Stimulated activated effector memory CD8-positive, alpha-beta T cell treated with anti-CD3 and anti-CD28 coated beads, Interleukin-12 subunit alpha, Interleukin-12 subunit beta, amount 100 ng/mL, for 72 hours (primary cell): ENCODE measurements at regions not wholly inside any gene's neighbourhood (a gene's known extent, or its start where the extent isn't known, plus 50 kb on each side); places are given as distances from the start of the nearest gene placed in this dataset.
"Not testable (repeated sequence)": the region's sequence is repeated elsewhere in the genome, so short reads cannot be mapped to it uniquely, and the experiment has no call there.

Experiments
- ATAC-seq: fragments of 150-1000 bp; cut with Tn5 transposase; 2 replicates; pipeline ENCODE4 v1.10.0; 2021
- DNase-seq, 2 donors: peaks; one replicate each; pipeline ENCODE4 v3.0.0; 2021 to 2022; ENCODE audit warnings: low spot score in 2 of 2
- H3K27ac Mint-ChIP-seq: one replicate; pipeline ENCODE4 v1.8.0; 2022; ENCODE audit warnings: mild to moderate bottlenecking, mixed read lengths
- H3K36me3 Mint-ChIP-seq: one replicate; pipeline ENCODE4 v1.8.0; 2022; ENCODE audit warnings: mild to moderate bottlenecking, mixed read lengths
- H3K4me1 Mint-ChIP-seq: one replicate; pipeline ENCODE4 v1.8.0; 2022; ENCODE audit warnings: mixed read lengths
- H3K4me3 Mint-ChIP-seq: one replicate; pipeline ENCODE4 v1.8.0; 2022; ENCODE audit warnings: mild to moderate bottlenecking, mixed read lengths
- H3K9me3 Mint-ChIP-seq: one replicate; pipeline ENCODE4 v1.8.0; 2022; ENCODE audit warnings: mixed read lengths

DNA sequence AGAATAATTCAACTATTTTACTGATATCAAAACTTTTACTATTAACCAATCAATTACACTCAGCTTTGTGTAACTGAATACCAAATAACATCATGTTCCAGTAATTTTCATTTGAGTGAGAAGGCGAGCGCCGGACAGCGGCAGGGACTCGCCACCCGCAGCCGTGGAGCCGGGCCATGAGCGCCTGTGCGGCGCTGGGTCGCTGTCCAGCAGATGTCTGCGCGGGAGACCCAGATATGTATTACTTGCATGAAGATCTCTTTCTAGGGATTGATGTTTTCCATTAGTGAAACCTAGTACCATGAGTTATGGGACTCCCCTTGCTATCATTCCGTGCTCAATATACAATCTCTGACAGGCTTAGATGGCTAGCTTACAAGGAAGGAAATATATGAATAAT, 245.1 kb upstream of the PRSS16 start:
- no peak overlapping the region for H3K27ac Mint-ChIP-seq
- H3K9me3 Mint-ChIP-seq = no peaks in the 10 kb centered on the region
- H3K4me3 Mint-ChIP-seq = no peak overlapping the region
- no peaks in the 10 kb centered on the region for H3K36me3 Mint-ChIP-seq
- H3K4me1 Mint-ChIP-seq = no peaks in the 10 kb centered on the region
- ATAC-seq = no peak
- DNase-seq = no peak

DNA sequence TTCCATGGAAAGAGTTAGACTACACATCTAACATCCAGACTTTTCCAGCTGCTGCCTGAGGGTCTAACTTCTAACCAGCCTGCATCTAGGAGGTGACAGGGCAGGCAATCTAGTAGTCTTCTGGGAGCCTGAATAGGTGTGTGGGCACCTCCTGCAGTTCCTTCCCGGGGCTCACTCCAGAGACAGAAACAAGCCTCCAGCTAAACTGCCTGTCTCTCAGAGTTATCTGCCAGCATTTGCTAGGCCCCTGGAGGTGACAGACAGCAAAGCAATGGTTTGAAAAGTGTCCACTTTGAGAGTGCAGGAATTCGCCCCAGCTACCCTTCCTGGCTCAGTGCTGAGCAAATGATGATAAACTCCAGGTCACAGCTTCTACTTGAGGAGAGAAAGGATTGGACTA, 240.5 kb upstream of the PRSS16 start:
- ATAC-seq = no peak
- H3K4me1 Mint-ChIP-seq = no peaks in the 10 kb centered on the region
- peaks cover 4% of the 10 kb centered on the region for H3K9me3 Mint-ChIP-seq
- no peak for DNase-seq
- no peaks in the 10 kb centered on the region for H3K36me3 Mint-ChIP-seq
- no peak overlapping the region for H3K4me3 Mint-ChIP-seq
- H3K27ac Mint-ChIP-seq = no peak overlapping the region

DNA sequence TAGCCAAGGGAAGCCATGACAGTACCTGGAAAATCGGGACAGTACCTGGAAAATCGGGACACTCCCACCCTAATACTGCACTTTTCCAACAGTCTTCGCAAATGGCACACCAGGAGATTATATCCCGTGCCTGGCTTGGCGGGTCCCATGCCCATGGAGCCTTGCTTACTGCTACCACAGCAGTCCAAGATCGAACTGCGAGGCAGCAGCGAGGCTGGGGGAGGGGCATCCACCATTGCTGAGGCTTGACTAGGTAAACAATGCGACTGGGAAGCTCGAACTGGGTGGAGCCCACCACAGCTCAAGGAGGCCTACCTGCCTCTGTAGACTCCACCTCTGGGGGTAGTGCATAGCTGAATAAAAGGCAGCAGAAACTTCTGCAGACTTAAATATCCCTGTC, 238.9 kb upstream of the PRSS16 start:
- DNase-seq, H3K27ac Mint-ChIP-seq, ATAC-seq, H3K4me3 Mint-ChIP-seq, H3K9me3 Mint-ChIP-seq, H3K36me3 Mint-ChIP-seq, H3K4me1 Mint-ChIP-seq: not testable (repeated sequence)

DNA sequence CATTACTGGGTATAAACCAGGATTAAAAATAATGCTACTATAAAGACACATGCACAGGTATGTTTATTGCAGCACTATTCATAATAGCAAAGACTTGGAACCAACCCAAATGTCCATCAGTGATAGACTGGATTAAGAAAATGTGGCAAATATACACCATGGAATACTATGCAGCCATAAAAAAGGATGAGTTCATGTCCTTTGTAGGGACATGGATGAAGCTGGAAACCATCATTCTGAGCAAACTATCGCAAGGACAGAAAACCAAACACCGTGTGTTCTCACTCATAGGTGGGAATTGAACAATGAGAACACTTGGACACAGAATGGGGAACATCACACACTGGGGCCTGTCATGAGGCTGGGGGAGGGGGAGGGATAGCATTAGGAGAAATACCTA, 233.4 kb upstream of the PRSS16 start:
- H3K27ac Mint-ChIP-seq, DNase-seq, H3K4me1 Mint-ChIP-seq, H3K4me3 Mint-ChIP-seq, ATAC-seq, H3K36me3 Mint-ChIP-seq: not testable (repeated sequence)
- H3K9me3 Mint-ChIP-seq = peaks cover 11% of the 10 kb centered on the region

DNA sequence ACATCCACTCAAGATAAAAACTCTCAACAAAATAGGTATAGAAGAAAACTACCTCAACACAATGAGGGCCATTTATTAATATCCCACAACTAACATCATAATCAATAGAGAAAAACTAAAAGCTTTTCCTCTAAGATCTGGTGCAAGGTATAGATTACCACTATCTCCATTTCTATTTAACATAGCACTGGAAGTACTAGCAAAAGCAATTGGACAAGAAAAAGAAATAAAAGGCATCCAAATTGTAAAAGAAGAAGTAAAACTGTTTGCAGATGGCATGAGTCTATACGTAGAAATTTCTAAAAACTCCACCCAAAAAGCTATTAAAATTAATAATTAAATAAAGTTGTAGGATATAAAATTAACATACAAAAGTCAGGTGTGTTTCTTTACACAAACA, 230.8 kb upstream of the PRSS16 start:
- Mint-ChIP-seq H3K27ac (no peak overlapping the region), H3K9me3 (peaks cover 7% of the 10 kb centered on the region), H3K4me3 (no peak overlapping the region), H3K4me1 (peaks cover 12% of the 10 kb centered on the region), H3K36me3 (peaks cover 9% of the 10 kb centered on the region)
- ATAC-seq = no peak
- no peak for DNase-seq

DNA sequence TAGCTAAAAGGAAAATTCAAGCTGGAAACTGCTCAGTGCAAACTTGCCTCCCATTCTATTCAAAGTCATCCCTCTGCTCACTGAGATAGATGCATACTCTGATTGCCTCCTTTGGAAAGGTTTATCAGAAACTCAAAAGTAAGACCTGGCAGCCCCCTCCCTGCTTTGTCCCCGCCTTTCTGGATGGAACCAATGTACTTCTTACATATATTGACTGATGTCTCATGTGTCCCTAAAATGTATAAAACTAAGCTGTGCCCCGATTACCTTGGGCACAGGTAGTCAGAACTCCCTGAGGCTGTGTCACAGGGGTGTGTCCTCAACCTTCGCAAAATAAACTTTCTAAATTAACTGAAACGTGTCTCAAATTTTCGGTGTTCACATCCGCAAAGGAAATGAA, 229.1 kb upstream of the PRSS16 start:
- H3K36me3 Mint-ChIP-seq, H3K9me3 Mint-ChIP-seq, H3K4me3 Mint-ChIP-seq, DNase-seq, ATAC-seq, H3K27ac Mint-ChIP-seq: not testable (repeated sequence)
- peaks cover 12% of the 10 kb centered on the region for H3K4me1 Mint-ChIP-seq

DNA sequence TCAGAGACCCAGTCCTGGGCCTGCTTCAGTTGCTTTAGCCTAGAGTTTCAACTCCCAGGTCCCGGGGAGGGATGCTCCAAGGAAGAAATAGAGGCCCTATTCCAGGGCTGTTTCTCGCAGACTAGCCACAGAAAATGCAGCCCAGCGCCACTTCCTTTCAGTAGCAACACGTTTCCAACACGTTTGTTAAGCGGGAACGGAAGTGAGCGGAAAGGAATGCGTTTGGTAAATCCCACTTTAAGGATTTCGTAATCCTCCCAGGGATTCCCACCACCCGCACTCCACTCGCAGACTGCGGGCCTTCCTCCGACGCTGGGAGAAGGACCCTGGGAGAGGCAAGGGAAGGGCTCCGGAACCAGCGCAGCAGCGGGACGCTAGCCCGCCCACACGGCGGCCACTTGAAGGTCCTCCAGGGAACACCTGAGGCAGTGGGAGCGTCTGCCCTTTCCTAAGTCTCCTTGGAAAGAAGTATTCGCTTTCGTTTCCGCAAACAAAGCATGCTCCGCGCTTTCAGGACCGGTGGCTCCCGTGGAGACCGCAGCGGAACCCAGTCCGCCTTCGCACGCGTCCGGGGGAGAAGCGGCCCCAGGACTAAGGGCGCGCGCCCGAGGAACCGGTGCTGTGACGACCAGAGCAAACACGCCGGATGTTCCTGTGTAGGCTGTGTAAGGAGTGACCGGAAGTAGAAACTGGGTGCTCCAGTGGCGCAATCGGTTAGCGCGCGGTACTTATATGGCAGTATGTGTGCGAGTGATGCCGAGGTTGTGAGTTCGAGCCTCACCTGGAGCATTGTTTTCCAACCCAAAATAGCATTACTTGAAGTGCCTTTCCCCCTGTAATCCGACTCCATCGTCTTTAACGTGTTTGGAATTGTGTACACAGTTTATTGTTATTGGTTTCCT, 227.6 kb upstream of the PRSS16 start:
- Mint-ChIP-seq H3K9me3 (peaks cover 5% of the 10 kb centered on the region), H3K36me3 (peaks cover 9% of the 10 kb centered on the region), H3K4me3 (peak overlapping the region; percentile 71), H3K4me1 (peaks cover 12% of the 10 kb centered on the region), H3K27ac (peak overlapping the region; percentile 61)
- DNase-seq (peak; percentile 17 to 71), ATAC-seq (peak; percentile 86)

DNA sequence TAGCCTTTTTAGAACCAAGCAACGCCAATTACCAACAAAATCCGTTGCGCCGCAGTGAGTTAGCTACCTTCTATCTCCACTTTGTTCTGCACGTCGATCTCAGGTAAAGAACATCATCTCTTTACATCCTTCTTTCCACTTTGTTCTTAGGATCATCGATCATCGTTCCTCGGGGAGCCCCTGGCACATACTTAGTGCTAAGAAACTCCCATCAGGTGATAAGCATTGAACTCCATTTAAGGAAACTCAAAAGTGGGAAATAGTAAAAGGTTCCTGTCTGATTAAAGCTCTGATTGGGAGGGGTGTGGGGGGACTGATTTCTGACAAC, 227.0 kb upstream of the PRSS16 start:
- Mint-ChIP-seq H3K4me1 (peaks cover 12% of the 10 kb centered on the region), H3K4me3 (peak overlapping the region; percentile 71), H3K9me3 (no peaks in the 10 kb centered on the region), H3K36me3 (peaks cover 9% of the 10 kb centered on the region), H3K27ac (peak overlapping the region; percentile 61)
- no peak for ATAC-seq
- DNase-seq = no peak

DNA sequence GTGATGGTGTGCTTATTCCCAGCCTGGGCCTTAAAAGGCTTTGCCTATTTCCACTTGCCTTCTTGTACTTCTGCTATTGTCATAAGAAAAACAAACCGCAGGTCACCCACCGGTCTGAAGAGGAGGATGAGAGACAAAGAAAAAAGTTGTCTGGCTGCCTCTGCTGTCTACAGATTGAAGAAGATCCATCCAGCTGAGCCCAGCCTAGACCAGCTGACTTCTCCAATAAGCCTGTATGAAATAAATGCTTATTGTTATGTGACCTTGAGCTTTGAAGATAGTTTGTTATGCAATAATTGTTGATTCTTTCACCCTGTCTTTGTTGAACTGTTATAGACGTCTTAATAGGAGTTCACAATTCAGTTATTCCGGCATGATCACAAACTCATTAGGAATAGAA, 223.8 kb upstream of the PRSS16 start:
- DNase-seq = no peak
- peaks cover 9% of the 10 kb centered on the region for H3K36me3 Mint-ChIP-seq
- no peak overlapping the region for H3K4me3 Mint-ChIP-seq
- ATAC-seq = no peak
- H3K4me1 Mint-ChIP-seq = peaks cover 12% of the 10 kb centered on the region
- H3K9me3 Mint-ChIP-seq = no peaks in the 10 kb centered on the region
- no peak overlapping the region for H3K27ac Mint-ChIP-seq

DNA sequence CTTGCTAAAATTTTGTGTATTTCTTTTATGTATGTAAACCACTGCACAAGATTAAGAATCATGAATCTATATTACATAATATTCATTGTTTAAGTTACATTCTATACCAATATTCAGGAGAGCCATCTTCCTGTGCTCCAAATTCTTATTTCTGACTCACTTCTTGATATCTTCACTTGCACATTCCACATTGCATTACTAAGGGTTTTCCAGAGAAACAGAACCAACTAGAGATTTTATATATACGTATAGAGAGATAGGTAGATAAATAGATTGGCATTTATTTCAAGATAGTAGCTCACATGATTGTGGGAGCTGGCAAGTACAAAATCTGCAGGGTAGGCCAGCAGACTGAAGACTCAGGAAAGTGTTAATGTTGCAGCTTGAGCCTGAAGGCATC, 222.2 kb upstream of the PRSS16 start:
- no peak for DNase-seq
- Mint-ChIP-seq H3K36me3 (peaks cover under 1% of the 10 kb centered on the region), H3K4me3 (no peak overlapping the region), H3K27ac (no peak overlapping the region), H3K9me3 (no peaks in the 10 kb centered on the region), H3K4me1 (peaks cover 3% of the 10 kb centered on the region)
- ATAC-seq = no peak

DNA sequence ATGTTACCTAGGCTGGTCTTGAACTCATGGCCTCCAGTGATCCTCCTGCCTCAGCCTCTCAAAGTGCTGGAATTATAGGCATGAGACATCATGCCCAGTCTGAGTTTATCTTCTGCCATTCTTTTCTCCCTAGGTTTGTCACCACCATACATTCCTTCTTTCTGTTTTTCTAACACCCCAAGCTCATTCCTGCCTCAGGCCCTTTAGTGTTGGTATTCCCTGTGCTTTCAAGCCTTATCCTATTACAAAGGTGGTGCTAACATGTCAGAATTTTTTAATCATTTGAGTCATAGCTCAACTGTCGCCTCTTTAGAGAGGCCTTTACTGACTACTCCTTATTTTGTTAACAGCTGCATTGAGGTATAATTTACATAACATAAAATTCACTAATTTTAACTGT, 221.1 kb upstream of the PRSS16 start:
- H3K4me1 Mint-ChIP-seq = no peaks in the 10 kb centered on the region
- DNase-seq (no peak), ATAC-seq (no peak)
- H3K4me3 Mint-ChIP-seq = no peak overlapping the region
- no peak overlapping the region for H3K27ac Mint-ChIP-seq
- no peaks in the 10 kb centered on the region for H3K9me3 Mint-ChIP-seq
- H3K36me3 Mint-ChIP-seq = no peaks in the 10 kb centered on the region

DNA sequence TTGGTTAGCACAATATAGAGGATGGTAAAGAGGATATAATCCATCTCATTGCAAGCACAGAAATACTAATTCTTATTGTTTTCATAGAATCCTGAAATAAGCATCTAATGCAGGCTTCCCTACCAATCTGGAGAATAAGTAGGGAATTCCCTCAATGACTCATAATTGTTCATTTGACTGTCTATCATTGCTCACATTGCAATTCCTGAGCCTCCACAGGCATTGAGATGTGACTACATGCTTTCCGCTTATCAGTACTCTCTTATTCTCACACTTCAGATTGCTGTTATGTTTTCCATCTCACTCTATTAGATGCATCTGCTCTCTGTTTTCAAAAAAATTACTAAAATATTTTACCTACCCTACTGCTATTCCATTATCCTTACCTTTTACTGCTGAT, 216.2 kb upstream of the PRSS16 start:
- no peaks in the 10 kb centered on the region for H3K4me1 Mint-ChIP-seq
- H3K4me3 Mint-ChIP-seq = no peak overlapping the region
- H3K9me3 Mint-ChIP-seq = no peaks in the 10 kb centered on the region
- DNase-seq (no peak), ATAC-seq (no peak)
- H3K27ac Mint-ChIP-seq = no peak overlapping the region
- H3K36me3 Mint-ChIP-seq = no peaks in the 10 kb centered on the region

DNA sequence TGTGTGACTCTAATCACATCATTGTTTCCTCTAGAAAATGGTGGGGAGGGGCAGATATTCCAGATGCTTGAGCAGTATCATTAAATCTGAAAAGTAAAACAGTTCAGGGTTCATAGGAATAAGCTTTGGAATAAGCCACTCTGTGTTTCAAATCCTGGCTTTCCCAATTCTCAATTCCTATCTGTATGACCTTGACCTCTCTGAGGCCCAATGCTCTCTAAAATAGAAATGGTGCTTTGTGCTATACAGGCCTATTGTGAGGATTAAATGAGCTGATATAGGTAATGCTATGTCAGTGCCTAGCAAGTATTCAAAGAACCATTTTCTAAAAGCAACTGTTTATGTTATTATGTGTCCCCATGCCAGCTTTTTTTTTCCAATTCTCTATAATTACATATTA, 209.0 kb upstream of the PRSS16 start:
- no peak overlapping the region for H3K27ac Mint-ChIP-seq
- no peaks in the 10 kb centered on the region for H3K4me1 Mint-ChIP-seq
- ATAC-seq (no peak), DNase-seq (no peak)
- H3K4me3 Mint-ChIP-seq = no peak overlapping the region
- H3K9me3 Mint-ChIP-seq = no peaks in the 10 kb centered on the region
- H3K36me3 Mint-ChIP-seq = no peaks in the 10 kb centered on the region

DNA sequence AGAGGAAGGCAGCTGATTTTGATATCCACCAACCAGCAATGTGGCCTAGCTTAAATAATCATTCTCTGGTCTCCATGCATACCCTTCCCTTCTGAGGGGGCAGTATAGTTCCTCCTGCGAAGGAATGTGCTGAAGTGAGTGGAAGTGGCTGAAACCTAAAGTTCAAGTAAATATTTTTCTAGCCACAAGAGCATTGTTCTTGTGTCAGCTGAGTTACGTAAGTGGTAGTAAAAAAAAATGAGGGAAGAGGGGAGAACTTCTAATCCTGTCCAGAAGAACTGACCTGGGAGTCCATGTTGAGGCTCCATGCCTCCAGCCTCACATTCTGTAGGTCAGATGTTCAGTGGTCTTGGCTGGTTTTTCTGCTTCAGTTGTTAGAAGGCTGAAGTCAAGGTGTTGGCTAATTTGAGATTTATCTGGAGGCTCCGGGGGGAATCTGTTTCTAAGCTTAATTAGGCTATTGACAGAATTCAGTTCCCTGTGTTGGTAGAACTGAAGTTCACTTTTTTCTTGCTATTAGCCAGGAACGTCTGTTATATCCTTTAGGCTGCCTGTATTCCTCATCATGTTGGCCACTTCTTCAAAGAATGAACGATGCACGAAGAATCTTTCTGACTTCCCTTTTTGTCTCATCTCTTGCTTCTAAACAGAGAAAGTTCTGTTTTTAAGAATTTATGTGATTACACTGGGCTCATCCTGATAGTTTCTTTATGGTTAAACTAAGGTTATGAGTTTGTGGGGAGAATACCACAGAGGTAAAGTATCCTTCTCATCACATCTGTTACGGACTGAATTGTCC, 207.1 kb upstream of the PRSS16 start:
- DNase-seq (no peak), ATAC-seq (no peak)
- Mint-ChIP-seq H3K36me3 (no peaks in the 10 kb centered on the region), H3K9me3 (no peaks in the 10 kb centered on the region), H3K4me3 (no peak overlapping the region), H3K27ac (no peak overlapping the region), H3K4me1 (no peaks in the 10 kb centered on the region)

DNA sequence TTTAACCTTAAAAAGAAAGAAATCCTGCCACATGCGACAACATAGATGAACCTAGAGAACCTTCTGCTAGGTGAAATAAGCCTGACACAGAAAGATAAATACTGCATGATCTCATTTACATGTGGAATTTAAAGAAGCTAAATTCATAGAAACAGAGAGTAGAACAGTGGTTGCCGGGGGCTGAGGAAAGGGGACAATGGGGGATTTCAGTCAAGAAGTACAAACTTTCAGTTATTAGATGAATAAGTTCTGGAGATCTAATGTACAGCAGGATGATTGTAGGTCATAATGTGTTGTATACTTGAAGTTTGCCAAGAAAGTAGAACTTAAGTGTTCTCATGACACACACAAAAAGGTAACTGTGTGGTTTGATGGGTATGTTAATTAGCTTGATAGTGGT, 204.3 kb upstream of the PRSS16 start:
- no peaks in the 10 kb centered on the region for H3K9me3 Mint-ChIP-seq
- no peak overlapping the region for H3K27ac Mint-ChIP-seq
- no peaks in the 10 kb centered on the region for H3K4me1 Mint-ChIP-seq
- no peaks in the 10 kb centered on the region for H3K36me3 Mint-ChIP-seq
- H3K4me3 Mint-ChIP-seq = no peak overlapping the region
- DNase-seq = no peak
- ATAC-seq = no peak

DNA sequence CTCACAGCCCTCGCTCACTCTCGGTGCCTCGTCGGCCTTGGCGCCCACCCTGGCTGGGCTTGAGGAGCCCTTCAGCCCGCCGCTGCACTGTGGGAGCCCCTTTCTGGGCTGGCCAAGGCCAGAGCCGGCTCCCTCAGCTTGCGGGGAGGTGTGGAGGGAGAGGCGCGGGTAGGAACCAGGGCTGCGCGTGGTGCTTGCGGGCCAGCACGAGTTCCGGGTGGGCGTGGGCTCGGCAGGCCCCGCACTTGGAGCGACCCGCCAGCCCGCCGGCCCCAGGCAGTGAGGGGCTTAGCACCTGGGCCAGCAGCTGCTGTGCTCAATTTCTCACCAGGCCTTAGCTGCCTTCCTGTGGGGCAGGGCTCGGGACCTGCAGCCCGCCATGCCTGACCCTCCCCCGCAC, 202.4 kb upstream of the PRSS16 start:
- not testable (repeated sequence) for H3K9me3 Mint-ChIP-seq, H3K4me3 Mint-ChIP-seq, H3K27ac Mint-ChIP-seq, DNase-seq, ATAC-seq, H3K4me1 Mint-ChIP-seq, H3K36me3 Mint-ChIP-seq
